ENCODE measurements at regions not wholly inside any gene's neighbourhood (a gene's known extent, or its start where the extent isn't known, plus 50 kb on each side); places are given as distances from the start of the nearest gene placed in this dataset.

- TF ChIP-seq POLR2A (IDR thresholded peaks at IDR 0.05; ENCODE audit: low read length): no peak
- TF ChIP-seq GATA1 (IDR thresholded peaks at IDR 0.05; ENCODE audit: low read depth, low read length): no peak
Measured at GRCh38 chr7:10789170-10789569, 184.5 kb upstream of the PHF14 start.

All from erythroblast (primary cell).